ENCODE measurements at regions not wholly inside any gene's neighbourhood (a gene's known extent, or its start where the extent isn't known, plus 50 kb on each side); places are given as distances from the start of the nearest gene placed in this dataset.

- no peaks in the 10 kb centered on the region for H3K79me2 ChIP-seq (replicated peaks; ENCODE audit: insufficient read depth)
- H4K20me1 ChIP-seq (replicated peaks; ENCODE audit: insufficient read depth): no peaks in the 10 kb centered on the region
- H3K36me3 ChIP-seq (ENCODE audit: insufficient read depth): no peaks in the 10 kb centered on the region
- H3K4me1 ChIP-seq (ENCODE audit: insufficient read depth): 0 out of 2 replicates have a peak, but pooled peaks cover 4% of the 10 kb centered on the region
- H3K4me2 ChIP-seq: no peak overlapping the region
- H3K4me3 Mint-ChIP-seq: no peak overlapping the region
- H3K4me1 Mint-ChIP-seq: peaks cover 7% of the 10 kb centered on the region; the same call in 2 of the 3 replicates
- H3F3A ChIP-seq (replicated peaks; ENCODE audit: low read depth): no peaks in the 10 kb centered on the region
- H3K27me3 Mint-ChIP-seq (ENCODE audit: insufficient read depth, low read depth, poor library complexity): no peaks in the 10 kb centered on the region
- no peaks in the 10 kb centered on the region for H3K27me3 ChIP-seq (ENCODE audit: insufficient read depth)
- H3K9me2 ChIP-seq (ENCODE audit: insufficient read depth): peaks cover 4% of the 10 kb centered on the region; the same call in 1 of the 2 replicates
- H3K4me3 ChIP-seq: no peak overlapping the region
- H3K36me3 Mint-ChIP-seq (ENCODE audit: low read depth): peaks cover 2% of the 10 kb centered on the region; the same call in 2 of the 3 replicates
- H2AFZ ChIP-seq: peak overlapping the region; percentile 53; the same call in 1 of the 2 replicates
- no peak for TF ChIP-seq STAT1 (IDR thresholded peaks at IDR 0.05; ENCODE audit: unreplicated experiment)
- TF ChIP-seq, protein P1, sequence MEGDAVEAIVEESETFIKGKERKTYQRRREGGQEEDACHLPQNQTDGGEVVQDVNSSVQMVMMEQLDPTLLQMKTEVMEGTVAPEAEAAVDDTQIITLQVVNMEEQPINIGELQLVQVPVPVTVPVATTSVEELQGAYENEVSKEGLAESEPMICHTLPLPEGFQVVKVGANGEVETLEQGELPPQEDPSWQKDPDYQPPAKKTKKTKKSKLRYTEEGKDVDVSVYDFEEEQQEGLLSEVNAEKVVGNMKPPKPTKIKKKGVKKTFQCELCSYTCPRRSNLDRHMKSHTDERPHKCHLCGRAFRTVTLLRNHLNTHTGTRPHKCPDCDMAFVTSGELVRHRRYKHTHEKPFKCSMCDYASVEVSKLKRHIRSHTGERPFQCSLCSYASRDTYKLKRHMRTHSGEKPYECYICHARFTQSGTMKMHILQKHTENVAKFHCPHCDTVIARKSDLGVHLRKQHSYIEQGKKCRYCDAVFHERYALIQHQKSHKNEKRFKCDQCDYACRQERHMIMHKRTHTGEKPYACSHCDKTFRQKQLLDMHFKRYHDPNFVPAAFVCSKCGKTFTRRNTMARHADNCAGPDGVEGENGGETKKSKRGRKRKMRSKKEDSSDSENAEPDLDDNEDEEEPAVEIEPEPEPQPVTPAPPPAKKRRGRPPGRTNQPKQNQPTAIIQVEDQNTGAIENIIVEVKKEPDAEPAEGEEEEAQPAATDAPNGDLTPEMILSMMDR (conservative IDR thresholded peaks at IDR 0.05; ENCODE audit: low read depth in 2 of 2): no peak
- TF ChIP-seq CREB1 (CRISPR knock-in tag; IDR thresholded peaks at IDR 0.05; ENCODE audit: low read depth): no peak
- TF ChIP-seq, protein P2, sequence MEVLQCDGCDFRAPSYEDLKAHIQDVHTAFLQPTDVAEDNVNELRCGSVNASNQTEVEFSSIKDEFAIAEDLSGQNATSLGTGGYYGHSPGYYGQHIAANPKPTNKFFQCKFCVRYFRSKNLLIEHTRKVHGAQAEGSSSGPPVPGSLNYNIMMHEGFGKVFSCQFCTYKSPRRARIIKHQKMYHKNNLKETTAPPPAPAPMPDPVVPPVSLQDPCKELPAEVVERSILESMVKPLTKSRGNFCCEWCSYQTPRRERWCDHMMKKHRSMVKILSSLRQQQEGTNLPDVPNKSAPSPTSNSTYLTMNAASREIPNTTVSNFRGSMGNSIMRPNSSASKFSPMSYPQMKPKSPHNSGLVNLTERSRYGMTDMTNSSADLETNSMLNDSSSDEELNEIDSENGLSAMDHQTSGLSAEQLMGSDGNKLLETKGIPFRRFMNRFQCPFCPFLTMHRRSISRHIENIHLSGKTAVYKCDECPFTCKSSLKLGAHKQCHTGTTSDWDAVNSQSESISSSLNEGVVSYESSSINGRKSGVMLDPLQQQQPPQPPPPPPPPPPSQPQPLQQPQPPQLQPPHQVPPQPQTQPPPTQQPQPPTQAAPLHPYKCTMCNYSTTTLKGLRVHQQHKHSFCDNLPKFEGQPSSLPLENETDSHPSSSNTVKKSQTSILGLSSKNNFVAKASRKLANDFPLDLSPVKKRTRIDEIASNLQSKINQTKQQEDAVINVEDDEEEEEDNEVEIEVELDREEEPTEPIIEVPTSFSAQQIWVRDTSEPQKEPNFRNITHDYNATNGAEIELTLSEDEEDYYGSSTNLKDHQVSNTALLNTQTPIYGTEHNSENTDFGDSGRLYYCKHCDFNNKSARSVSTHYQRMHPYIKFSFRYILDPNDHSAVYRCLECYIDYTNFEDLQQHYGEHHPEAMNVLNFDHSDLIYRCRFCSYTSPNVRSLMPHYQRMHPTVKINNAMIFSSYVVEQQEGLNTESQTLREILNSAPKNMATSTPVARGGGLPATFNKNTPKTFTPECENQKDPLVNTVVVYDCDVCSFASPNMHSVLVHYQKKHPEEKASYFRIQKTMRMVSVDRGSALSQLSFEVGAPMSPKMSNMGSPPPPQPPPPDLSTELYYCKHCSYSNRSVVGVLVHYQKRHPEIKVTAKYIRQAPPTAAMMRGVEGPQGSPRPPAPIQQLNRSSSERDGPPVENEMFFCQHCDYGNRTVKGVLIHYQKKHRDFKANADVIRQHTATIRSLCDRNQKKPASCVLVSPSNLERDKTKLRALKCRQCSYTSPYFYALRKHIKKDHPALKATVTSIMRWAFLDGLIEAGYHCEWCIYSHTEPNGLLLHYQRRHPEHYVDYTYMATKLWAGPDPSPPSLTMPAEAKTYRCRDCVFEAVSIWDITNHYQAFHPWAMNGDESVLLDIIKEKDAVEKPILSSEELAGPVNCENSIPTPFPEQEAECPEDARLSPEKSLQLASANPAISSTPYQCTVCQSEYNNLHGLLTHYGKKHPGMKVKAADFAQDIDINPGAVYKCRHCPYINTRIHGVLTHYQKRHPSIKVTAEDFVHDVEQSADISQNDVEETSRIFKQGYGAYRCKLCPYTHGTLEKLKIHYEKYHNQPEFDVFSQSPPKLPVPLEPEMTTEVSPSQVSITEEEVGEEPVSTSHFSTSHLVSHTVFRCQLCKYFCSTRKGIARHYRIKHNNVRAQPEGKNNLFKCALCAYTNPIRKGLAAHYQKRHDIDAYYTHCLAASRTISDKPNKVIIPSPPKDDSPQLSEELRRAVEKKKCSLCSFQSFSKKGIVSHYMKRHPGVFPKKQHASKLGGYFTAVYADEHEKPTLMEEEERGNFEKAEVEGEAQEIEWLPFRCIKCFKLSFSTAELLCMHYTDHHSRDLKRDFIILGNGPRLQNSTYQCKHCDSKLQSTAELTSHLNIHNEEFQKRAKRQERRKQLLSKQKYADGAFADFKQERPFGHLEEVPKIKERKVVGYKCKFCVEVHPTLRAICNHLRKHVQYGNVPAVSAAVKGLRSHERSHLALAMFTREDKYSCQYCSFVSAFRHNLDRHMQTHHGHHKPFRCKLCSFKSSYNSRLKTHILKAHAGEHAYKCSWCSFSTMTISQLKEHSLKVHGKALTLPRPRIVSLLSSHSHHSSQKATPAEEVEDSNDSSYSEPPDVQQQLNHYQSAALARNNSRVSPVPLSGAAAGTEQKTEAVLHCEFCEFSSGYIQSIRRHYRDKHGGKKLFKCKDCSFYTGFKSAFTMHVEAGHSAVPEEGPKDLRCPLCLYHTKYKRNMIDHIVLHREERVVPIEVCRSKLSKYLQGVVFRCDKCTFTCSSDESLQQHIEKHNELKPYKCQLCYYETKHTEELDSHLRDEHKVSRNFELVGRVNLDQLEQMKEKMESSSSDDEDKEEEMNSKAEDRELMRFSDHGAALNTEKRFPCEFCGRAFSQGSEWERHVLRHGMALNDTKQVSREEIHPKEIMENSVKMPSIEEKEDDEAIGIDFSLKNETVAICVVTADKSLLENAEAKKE (CRISPR knock-in tag; IDR thresholded peaks at IDR 0.05): no peak
- no peak for TF ChIP-seq ZNF114 (CRISPR knock-in tag; IDR thresholded peaks at IDR 0.05)
- TF ChIP-seq EZH2 (IDR thresholded peaks at IDR 0.05; ENCODE audit: low read depth, unreplicated experiment): no peak
- TF ChIP-seq, protein P3, sequence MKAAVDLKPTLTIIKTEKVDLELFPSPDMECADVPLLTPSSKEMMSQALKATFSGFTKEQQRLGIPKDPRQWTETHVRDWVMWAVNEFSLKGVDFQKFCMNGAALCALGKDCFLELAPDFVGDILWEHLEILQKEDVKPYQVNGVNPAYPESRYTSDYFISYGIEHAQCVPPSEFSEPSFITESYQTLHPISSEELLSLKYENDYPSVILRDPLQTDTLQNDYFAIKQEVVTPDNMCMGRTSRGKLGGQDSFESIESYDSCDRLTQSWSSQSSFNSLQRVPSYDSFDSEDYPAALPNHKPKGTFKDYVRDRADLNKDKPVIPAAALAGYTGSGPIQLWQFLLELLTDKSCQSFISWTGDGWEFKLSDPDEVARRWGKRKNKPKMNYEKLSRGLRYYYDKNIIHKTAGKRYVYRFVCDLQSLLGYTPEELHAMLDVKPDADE (IDR thresholded peaks at IDR 0.05): no peak
- no peak for TF ChIP-seq JUNB (IDR thresholded peaks at IDR 0.05; ENCODE audit: unreplicated experiment)
- H3K27ac ChIP-seq (ENCODE audit: low read depth): no peak overlapping the region
- H3K9me3 Mint-ChIP-seq: peaks cover 3% of the 10 kb centered on the region; the same call in 2 of the 3 replicates
- H3K27ac Mint-ChIP-seq: no peak overlapping the region
- ATAC-seq (no peak), DNase-seq (ENCODE audit: low spot score) (no peak)
Observed at GRCh38 chr4:170671171-170671570, 581.4 kb upstream of the AADAT start.

All from GM23338 (cell line).